Calu3 (cell line): ENCODE measurements at regions not wholly inside any gene's neighbourhood (a gene's known extent, or its start where the extent isn't known, plus 50 kb on each side); places are given as distances from the start of the nearest gene placed in this dataset.

Source experiments
- BruUV-seq: library from RNA; stranded (reverse); fragments of 400-500 nt; replicated peaks from 2 replicates; lab custom pipeline; 2021; lab: Mats Ljungman, UMichigan
- CTCF ChIA-PET: fragments of 300-600 bp; sonication (Branson Sonifier 250); formaldehyde crosslinking; loops from one replicate; lab custom pipeline; 2022; ENCODE audit warnings: antibody characterized with exemption; lab: Charles Lee
- DNase-seq: peaks from one replicate; pipeline ENCODE4 v3.0.0; 2022
- H3K27ac Mint-ChIP-seq: one replicate; pipeline ENCODE4 v1.8.0; 2022; ENCODE audit warnings: mixed read lengths; ENCODE audit not compliant: unreplicated experiment
- H3K27me3 Mint-ChIP-seq: one replicate; pipeline ENCODE4 v1.8.0; 2022; ENCODE audit warnings: mixed read lengths; ENCODE audit not compliant: unreplicated experiment
- H3K36me3 Mint-ChIP-seq: one replicate; pipeline ENCODE4 v1.8.0; 2022; ENCODE audit warnings: mild to moderate bottlenecking, moderate library complexity, mixed read lengths; ENCODE audit not compliant: insufficient read depth, unreplicated experiment
- H3K4me1 Mint-ChIP-seq: one replicate; pipeline ENCODE4 v1.8.0; 2022; ENCODE audit warnings: mild to moderate bottlenecking, low read depth, mixed read lengths; ENCODE audit not compliant: unreplicated experiment
- H3K4me3 Mint-ChIP-seq: one replicate; pipeline ENCODE4 v1.8.0; 2022; ENCODE audit warnings: mild to moderate bottlenecking, low read depth, moderate library complexity, mixed read lengths; ENCODE audit not compliant: unreplicated experiment
- H3K9me3 Mint-ChIP-seq: one replicate; pipeline ENCODE4 v1.8.0; 2022; ENCODE audit warnings: low read depth, mixed read lengths; ENCODE audit not compliant: unreplicated experiment
- CTCF ChIP-seq: fragments of 200-600 bp; IDR thresholded peaks from one replicate; pipeline ENCODE4 v1.8.0; 2022; ENCODE audit warnings: antibody characterized with exemption; ENCODE audit not compliant: unreplicated experiment
- intact Hi-C: fragments of 100-400 bp; cut with micrococcal nuclease; formaldehyde crosslinking; loops from one replicate; pipeline ENCODE4 v1.10.0; 2022; ENCODE audit not compliant: unreplicated experiment

GRCh38 chr21:34279285-34279684 is 84.5 kb upstream of the KCNE2 start:
- no peak for TF ChIP-seq CTCF
- DNase-seq = no peak
- Mint-ChIP-seq H3K27me3 (peaks cover 26% of the 10 kb centered on the region), H3K4me3 (no peak overlapping the region), H3K36me3 (no peaks in the 10 kb centered on the region), H3K4me1 (no peaks in the 10 kb centered on the region), H3K9me3 (no peaks in the 10 kb centered on the region), H3K27ac (no peak overlapping the region)
- intact Hi-C loops = no loop called here
- CTCF ChIA-PET = no interaction called here
- BruUV-seq = no TSS peak

DNA sequence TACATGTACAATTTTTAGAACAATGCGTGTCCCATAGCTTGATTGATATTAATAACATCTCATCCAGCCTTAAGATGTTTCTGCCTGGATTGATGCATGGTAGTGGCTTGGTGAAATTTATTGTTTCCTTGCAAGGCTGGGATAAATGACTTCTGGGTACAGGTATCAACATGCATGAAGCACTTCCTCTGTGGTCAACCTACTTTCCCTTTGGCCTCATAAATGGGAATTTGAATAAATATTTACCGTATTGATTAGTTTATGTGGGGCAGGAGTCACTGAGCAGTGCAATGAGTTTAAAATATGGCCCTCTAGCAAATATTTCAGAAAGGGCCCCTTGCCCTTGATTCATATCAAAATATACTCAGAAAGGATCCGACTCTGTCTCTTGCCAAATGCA is 83.9 kb upstream of the KCNE2 start:
- H3K4me1 Mint-ChIP-seq = no peaks in the 10 kb centered on the region
- H3K27me3 Mint-ChIP-seq = peaks cover 25% of the 10 kb centered on the region
- no peaks in the 10 kb centered on the region for H3K9me3 Mint-ChIP-seq
- TF ChIP-seq CTCF = no peak
- intact Hi-C loops = no loop called here
- H3K27ac Mint-ChIP-seq = no peak overlapping the region
- no peak for DNase-seq
- CTCF ChIA-PET = no interaction called here
- no peak overlapping the region for H3K4me3 Mint-ChIP-seq
- H3K36me3 Mint-ChIP-seq = no peaks in the 10 kb centered on the region
- BruUV-seq = no TSS peak

DNA sequence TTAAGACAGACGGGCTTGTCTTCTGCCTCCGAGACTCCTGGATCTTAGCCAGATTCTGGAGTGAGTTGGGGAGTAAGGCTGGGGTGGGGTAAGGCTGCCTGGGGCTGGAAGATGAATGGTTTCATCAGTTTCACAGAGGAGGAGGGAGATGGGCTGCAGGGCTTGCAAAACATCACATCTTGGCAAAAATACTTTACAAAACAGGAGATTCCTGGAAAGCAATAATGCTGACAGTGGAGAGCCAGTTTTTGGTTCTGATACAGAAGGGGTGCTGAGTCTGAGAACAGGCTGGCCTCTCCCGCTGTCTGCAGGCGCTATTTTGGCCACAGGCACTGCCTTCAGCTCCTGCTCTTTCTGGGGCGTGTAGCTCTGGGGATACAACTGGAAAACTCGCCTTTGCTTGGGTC is 83.4 kb upstream of the KCNE2 start:
- Mint-ChIP-seq H3K27me3 (peaks cover 25% of the 10 kb centered on the region), H3K36me3 (no peaks in the 10 kb centered on the region), H3K27ac (no peak overlapping the region), H3K4me1 (no peaks in the 10 kb centered on the region), H3K4me3 (no peak overlapping the region), H3K9me3 (no peaks in the 10 kb centered on the region)
- BruUV-seq = no TSS peak
- DNase-seq = no peak
- intact Hi-C loops = no loop called here
- TF ChIP-seq CTCF = no peak
- CTCF ChIA-PET = no interaction called here

DNA sequence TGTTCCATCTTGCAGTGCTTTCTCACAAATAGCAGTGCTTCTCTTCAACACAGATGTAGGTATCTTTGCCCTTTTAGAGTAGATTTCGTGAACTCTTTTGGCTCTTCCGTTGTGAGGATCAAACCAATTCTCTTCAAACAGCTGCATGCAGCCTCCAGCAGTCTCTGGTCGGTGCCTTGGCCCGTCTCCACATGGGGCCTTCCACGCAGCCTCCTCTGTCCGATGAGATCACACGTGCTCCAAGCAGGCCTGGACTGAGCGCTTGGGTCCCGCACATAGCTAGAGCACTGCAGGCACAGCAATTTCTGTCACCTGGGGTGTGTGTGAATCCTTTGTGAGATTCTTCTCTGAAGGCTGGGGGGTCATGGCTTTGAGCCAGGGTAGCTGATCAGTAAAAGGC is 82.8 kb upstream of the KCNE2 start:
- BruUV-seq = no TSS peak
- intact Hi-C loops = no loop called here
- no peak for DNase-seq
- no peak for TF ChIP-seq CTCF
- CTCF ChIA-PET = no interaction called here
- H3K4me1 Mint-ChIP-seq = no peaks in the 10 kb centered on the region
- H3K27me3 Mint-ChIP-seq = peaks cover 31% of the 10 kb centered on the region
- H3K4me3 Mint-ChIP-seq = no peak overlapping the region
- no peaks in the 10 kb centered on the region for H3K36me3 Mint-ChIP-seq
- H3K9me3 Mint-ChIP-seq = no peaks in the 10 kb centered on the region
- H3K27ac Mint-ChIP-seq = no peak overlapping the region
